Thoracic aorta (tissue), 2 donors: ENCODE measurements at regions not wholly inside any gene's neighbourhood (a gene's known extent, or its start where the extent isn't known, plus 50 kb on each side); places are given as distances from the start of the nearest gene placed in this dataset.

Experiments
- ATAC-seq: fragments of 150-250 bp; one replicate; pipeline ENCODE4 v1.8.0; 2017; ENCODE audit warnings: low read depth; ENCODE audit not compliant: insufficient number of reproducible peaks, low FRiP score
- DNase-seq: peaks from one replicate; pipeline ENCODE4 v3.0.0-alpha.2; 2020; ENCODE audit warnings: low spot score
- H3K27ac ChIP-seq, 2 donors: fragments of 200-600 bp; sonication (generic); 1 replicate in 1 of 2; 2 replicates in 1 of 2; pipeline ENCODE4 v1.5.1; 2016; ENCODE audit warnings: mild to moderate bottlenecking in 2 of 2, moderate library complexity in 2 of 2
- H3K27me3 ChIP-seq: fragments of 200-600 bp; sonication (generic); replicated peaks from 2 replicates; pipeline ENCODE4 v1.6.0; 2016; ENCODE audit warnings: mild to moderate bottlenecking; ENCODE audit not compliant: insufficient read depth
- H3K36me3 ChIP-seq: fragments of 200-600 bp; sonication (generic); one replicate; pipeline ENCODE4 v1.5.1; 2016
- H3K4me1 ChIP-seq, 2 donors: fragments of 200-600 bp; sonication (generic); 1 replicate in 1 of 2; 2 replicates in 1 of 2; pipeline versions ENCODE4 v1.5.1 to v1.6.0; 2016; ENCODE audit warnings: low read depth in 2 of 2, mild to moderate bottlenecking in 1 of 2; ENCODE audit not compliant: control insufficient read depth in 1 of 2
- H3K4me3 ChIP-seq: fragments of 200-600 bp; sonication (generic); 2 replicates; pipeline ENCODE4 v1.5.1; 2016; ENCODE audit warnings: mild to moderate bottlenecking
- H3K9me3 ChIP-seq: fragments of 200-600 bp; sonication (generic); 2 replicates; pipeline ENCODE4 v1.5.1; 2016
- TF ChIP-seq, protein P1 (sequence below): fragments of 200-600 bp; sonication (generic); IDR thresholded peaks from one replicate; pipeline ENCODE4 v1.5.1; 2019; ENCODE audit warnings: antibody characterized with exemption

DNA sequence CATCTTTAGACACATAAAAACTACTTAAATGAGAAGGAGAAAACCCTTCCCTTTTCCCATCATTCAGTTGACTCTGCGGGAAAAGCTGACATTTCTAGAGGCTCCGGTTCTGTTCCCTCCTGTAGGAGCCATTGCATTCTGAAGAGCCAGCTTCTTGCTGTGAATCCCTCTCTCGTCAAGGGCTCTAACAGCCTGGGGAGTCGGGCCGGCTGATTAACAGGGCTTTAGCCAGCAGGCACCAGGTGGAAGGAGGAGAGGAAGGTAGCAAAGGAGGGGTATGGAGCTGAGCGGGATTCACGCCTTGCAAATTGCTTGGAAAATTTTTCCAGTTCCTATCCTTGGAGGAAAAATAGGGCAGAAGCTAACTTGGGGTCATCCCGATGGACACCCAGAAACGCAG is 108.3 kb upstream of the UBE2E1 start:
- DNase-seq (no peak), ATAC-seq (no peak)
- no peaks in the 10 kb centered on the region for H3K9me3 ChIP-seq
- TF ChIP-seq, protein P1, sequence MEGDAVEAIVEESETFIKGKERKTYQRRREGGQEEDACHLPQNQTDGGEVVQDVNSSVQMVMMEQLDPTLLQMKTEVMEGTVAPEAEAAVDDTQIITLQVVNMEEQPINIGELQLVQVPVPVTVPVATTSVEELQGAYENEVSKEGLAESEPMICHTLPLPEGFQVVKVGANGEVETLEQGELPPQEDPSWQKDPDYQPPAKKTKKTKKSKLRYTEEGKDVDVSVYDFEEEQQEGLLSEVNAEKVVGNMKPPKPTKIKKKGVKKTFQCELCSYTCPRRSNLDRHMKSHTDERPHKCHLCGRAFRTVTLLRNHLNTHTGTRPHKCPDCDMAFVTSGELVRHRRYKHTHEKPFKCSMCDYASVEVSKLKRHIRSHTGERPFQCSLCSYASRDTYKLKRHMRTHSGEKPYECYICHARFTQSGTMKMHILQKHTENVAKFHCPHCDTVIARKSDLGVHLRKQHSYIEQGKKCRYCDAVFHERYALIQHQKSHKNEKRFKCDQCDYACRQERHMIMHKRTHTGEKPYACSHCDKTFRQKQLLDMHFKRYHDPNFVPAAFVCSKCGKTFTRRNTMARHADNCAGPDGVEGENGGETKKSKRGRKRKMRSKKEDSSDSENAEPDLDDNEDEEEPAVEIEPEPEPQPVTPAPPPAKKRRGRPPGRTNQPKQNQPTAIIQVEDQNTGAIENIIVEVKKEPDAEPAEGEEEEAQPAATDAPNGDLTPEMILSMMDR: no peak
- H3K27ac ChIP-seq: no peak overlapping the region
- H3K36me3 ChIP-seq: no peaks in the 10 kb centered on the region
- no peaks in the 10 kb centered on the region for H3K4me1 ChIP-seq
- no peaks in the 10 kb centered on the region for H3K27me3 ChIP-seq
- no peak overlapping the region for H3K4me3 ChIP-seq

DNA sequence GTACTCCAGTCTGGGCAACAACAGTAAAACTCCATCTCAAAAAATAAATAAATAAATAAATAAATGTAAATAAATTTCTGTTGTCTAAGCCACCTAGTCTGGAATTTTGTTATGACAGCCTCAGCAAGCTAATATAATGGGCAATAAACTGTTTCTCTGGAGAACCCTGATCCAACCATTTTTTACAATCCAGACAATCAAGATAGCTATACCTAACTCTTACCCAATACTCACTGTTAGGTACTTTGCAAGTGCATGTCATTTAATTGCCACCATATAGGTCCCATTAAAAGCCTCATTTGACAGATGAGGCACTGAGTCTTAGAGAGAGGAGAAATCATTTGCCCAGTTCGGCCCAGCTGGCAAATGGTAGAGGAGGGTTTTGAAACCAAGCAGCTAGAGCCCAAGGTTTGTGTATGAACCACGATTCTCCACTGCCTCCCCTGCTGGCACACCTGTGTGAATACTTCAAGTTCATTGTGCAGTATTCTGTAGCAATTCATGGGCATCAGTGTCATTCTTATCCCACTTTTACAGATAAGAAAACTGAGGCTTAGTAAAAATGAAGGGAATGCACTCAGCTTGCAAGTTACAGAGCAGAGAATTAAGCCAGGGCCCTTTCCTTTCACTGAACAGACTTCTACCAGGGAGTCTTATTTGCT is 107.0 kb upstream of the UBE2E1 start:
- H3K9me3 ChIP-seq: no peaks in the 10 kb centered on the region
- H3K36me3 ChIP-seq: no peaks in the 10 kb centered on the region
- no peak overlapping the region for H3K27ac ChIP-seq
- H3K4me3 ChIP-seq: no peak overlapping the region
- ATAC-seq (no peak), DNase-seq (no peak)
- H3K27me3 ChIP-seq: no peaks in the 10 kb centered on the region
- TF ChIP-seq, protein P1: no peak
- H3K4me1 ChIP-seq: no peaks in the 10 kb centered on the region

DNA sequence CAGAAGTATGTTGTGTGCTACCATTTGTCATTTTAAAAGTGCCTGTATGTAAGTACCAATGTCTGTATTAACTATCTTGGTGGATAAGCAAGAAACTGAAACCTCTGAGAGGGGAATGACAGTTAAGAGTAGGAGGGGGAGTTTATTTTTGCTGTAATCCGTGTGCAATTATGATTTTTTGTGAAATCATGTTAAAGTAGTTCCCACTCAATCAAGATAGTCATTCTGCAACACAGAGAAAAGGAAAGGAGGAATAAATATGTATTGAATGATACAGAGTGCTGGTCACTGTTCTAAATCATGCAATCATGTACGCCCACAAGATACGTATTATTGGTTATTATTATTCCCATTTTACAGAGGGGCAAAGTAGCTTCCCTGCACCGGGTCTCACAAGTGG is 105.1 kb upstream of the UBE2E1 start:
- DNase-seq (no peak), ATAC-seq (no peak)
- Histone ChIP-seq H3K4me1 (no peaks in the 10 kb centered on the region), H3K27me3 (no peaks in the 10 kb centered on the region), H3K36me3 (no peaks in the 10 kb centered on the region), H3K27ac (no peak overlapping the region), H3K9me3 (no peaks in the 10 kb centered on the region), H3K4me3 (no peak overlapping the region)
- TF ChIP-seq, protein P1: no peak

DNA sequence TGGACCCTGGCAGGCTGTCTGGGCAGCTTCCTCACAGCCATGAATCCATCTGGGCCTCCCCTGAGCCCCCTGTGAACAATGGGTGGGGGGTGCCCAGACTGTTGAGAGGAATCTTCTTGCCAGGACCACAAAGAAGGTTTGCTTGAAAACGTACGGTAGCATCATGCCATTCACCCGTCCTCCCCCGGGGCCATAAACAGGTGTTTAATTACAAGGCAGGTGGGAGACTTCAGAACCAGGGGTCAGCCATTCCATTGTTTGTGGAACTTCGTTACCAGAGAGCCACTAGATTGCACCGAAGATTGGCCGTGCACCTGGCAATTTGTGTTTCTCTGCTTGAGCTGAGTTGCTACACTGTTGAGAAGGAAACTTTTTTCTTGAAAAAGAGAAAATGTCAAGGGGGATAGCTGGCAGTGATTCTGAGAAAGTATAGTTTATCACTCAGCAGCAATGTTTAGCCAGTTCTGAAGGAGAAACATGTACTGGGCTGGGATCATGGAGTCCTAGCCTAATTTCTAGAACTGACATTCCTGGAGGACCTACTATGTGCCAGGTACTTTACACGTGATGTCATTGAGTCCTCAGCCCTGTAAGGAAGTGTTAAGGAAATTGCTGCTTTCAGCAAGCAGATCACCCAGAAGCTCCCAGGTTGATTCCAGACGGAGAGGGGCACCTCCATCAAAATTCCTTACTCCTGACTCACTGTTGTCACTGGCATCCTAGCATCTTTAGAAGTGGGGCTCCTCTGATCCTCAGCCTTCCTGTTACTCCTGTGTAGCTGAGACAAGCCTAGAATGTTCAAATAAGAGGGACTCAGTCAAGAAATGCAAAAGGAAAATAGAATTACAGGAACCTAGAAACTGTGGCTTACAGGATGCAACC is 103.8 kb upstream of the UBE2E1 start:
- ATAC-seq: no peak
- TF ChIP-seq, protein P1: no peak
- Histone ChIP-seq H3K36me3 (no peaks in the 10 kb centered on the region), H3K4me3 (no peak overlapping the region), H3K4me1 (no peaks in the 10 kb centered on the region), H3K27me3 (no peaks in the 10 kb centered on the region), H3K27ac (no peak overlapping the region), H3K9me3 (no peaks in the 10 kb centered on the region)
- DNase-seq: no peak

DNA sequence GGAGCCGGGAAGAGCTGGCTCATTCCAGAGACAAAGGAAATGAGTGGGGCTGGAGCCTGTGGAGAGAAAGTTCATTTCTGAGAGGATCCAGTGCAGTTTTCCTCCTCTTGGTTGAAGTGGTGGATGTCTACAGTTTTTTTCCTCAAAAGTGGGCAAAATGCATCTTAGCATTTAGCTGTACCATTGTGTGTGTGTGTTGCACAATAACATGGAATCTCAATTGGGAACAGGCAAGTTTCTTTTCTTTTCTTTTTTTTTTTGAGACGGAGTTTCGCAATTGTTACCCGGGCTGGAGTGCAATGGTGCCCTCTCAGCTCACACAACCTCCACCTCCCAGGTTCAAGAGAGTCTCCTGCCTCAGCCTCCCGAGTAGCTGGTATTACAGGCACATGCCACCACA is 101.5 kb upstream of the UBE2E1 start:
- H3K27ac ChIP-seq: no peak overlapping the region

More for the DNA sequence above, 101.5 kb upstream of the UBE2E1 start:
- TF ChIP-seq, protein P1: no peak
- DNase-seq (no peak), ATAC-seq (no peak)
- no peaks in the 10 kb centered on the region for H3K4me1 ChIP-seq
- H3K36me3 ChIP-seq: no peaks in the 10 kb centered on the region
- H3K4me3 ChIP-seq: no peak overlapping the region
- no peaks in the 10 kb centered on the region for H3K27me3 ChIP-seq
- no peaks in the 10 kb centered on the region for H3K9me3 ChIP-seq
